WERI-Rb-1 (cell line): ENCODE measurements at regions not wholly inside any gene's neighbourhood (a gene's known extent, or its start where the extent isn't known, plus 50 kb on each side); places are given as distances from the start of the nearest gene placed in this dataset.
"Not testable (repeated sequence)": the region's sequence is repeated elsewhere in the genome, so short reads cannot be mapped to it uniquely, and the experiment has no call there.

Experiments
- DNase-seq: peaks from one replicate; pipeline ENCODE4 v3.0.0-alpha.2; 2020
- H3K27ac ChIP-seq: fragments of 250-450 bp; sonication (Bioruptor Pico); 2 replicates; pipeline ENCODE4 v1.5.1; 2020; ENCODE audit warnings: mild to moderate bottlenecking, moderate library complexity
- H3K27me3 ChIP-seq: fragments of 250-450 bp; sonication (Bioruptor Pico); 2 replicates; pipeline ENCODE4 v1.5.1; 2021; ENCODE audit warnings: mild to moderate bottlenecking, low read depth, moderate library complexity; ENCODE audit not compliant: insufficient read depth, severe bottlenecking
- H3K36me3 ChIP-seq: fragments of 250-450 bp; sonication (Bioruptor Pico); 2 replicates; pipeline ENCODE4 v1.5.1; 2020; ENCODE audit warnings: mild to moderate bottlenecking, moderate library complexity
- H3K4me3 ChIP-seq: 2 replicates; pipeline ENCODE4 v1.5.1; 2011; ENCODE audit warnings: low read depth, mild to moderate bottlenecking, control low read depth, low read length
- H3K9me3 ChIP-seq: fragments of 250-450 bp; sonication (Bioruptor Pico); 2 replicates; pipeline ENCODE4 v1.5.1; 2021; ENCODE audit warnings: mild to moderate bottlenecking, moderate library complexity; ENCODE audit not compliant: severe bottlenecking
- CTCF ChIP-seq: IDR thresholded peaks from 2 replicates; pipeline ENCODE4 v1.5.1; 2011; ENCODE audit warnings: low read depth, mild to moderate bottlenecking, control low read depth, inconsistent platforms, low read length

- Histone ChIP-seq H3K27me3 (peaks cover 9% of the 10 kb centered on the region), H3K36me3 (no peaks in the 10 kb centered on the region), H3K9me3 (no peaks in the 10 kb centered on the region), H3K27ac (no peak overlapping the region), H3K4me3 (no peak overlapping the region)
- no peak for DNase-seq
- no peak for TF ChIP-seq CTCF
Observed at GRCh38 chr4:77449171-77449570, 156.4 kb upstream of the CXCL13 start.

- no peak for DNase-seq
- Histone ChIP-seq H3K9me3 (no peaks in the 10 kb centered on the region), H3K27ac (no peak overlapping the region), H3K4me3 (no peak overlapping the region), H3K27me3 (peaks cover 11% of the 10 kb centered on the region), H3K36me3 (no peaks in the 10 kb centered on the region)
- no peak for TF ChIP-seq CTCF
Observed at GRCh38 chr4:77450006-77450405, 155.6 kb upstream of the CXCL13 start.

GRCh38 chr4:77451530-77451929 lies 154.1 kb upstream of the CXCL13 start:
- no peak for TF ChIP-seq CTCF
- H3K27me3 ChIP-seq = peaks cover 10% of the 10 kb centered on the region
- no peak overlapping the region for H3K4me3 ChIP-seq
- no peak for DNase-seq
- no peaks in the 10 kb centered on the region for H3K36me3 ChIP-seq
- H3K27ac ChIP-seq = no peak overlapping the region
- no peaks in the 10 kb centered on the region for H3K9me3 ChIP-seq

GRCh38 chr4:77452117-77452516 lies 153.5 kb upstream of the CXCL13 start:
- H3K36me3 ChIP-seq, DNase-seq: not testable (repeated sequence)

GRCh38 chr4:77453911-77454310 lies 151.7 kb upstream of the CXCL13 start:
- no peak overlapping the region for H3K27ac ChIP-seq
- H3K36me3 ChIP-seq = no peaks in the 10 kb centered on the region
- H3K27me3 ChIP-seq = peaks cover 8% of the 10 kb centered on the region
- no peak for TF ChIP-seq CTCF
- DNase-seq = no peak
- no peak overlapping the region for H3K4me3 ChIP-seq
- peaks cover 3% of the 10 kb centered on the region for H3K9me3 ChIP-seq

More at GRCh38 chr4:77452117-77452516, 153.5 kb upstream of the CXCL13 start:
- not testable (repeated sequence) for H3K9me3 ChIP-seq, H3K27ac ChIP-seq, H3K4me3 ChIP-seq
- H3K27me3 ChIP-seq = peaks cover 10% of the 10 kb centered on the region

GRCh38 chr4:77454858-77455257 lies 150.8 kb upstream of the CXCL13 start:
- Histone ChIP-seq H3K27me3 (peaks cover 6% of the 10 kb centered on the region), H3K4me3 (no peak overlapping the region), H3K9me3 (peaks cover 8% of the 10 kb centered on the region), H3K36me3 (no peaks in the 10 kb centered on the region), H3K27ac (no peak overlapping the region)
- no peak for TF ChIP-seq CTCF
- no peak for DNase-seq

GRCh38 chr4:77464100-77464499 lies 141.5 kb upstream of the CXCL13 start:
- not testable (repeated sequence) for H3K27me3 ChIP-seq, H3K9me3 ChIP-seq, H3K4me3 ChIP-seq, H3K36me3 ChIP-seq, H3K27ac ChIP-seq
- DNase-seq = peak; percentile 11
